ENCODE measurements at regions not wholly inside any gene's neighbourhood (a gene's known extent, or its start where the extent isn't known, plus 50 kb on each side); places are given as distances from the start of the nearest gene placed in this dataset.

DNA sequence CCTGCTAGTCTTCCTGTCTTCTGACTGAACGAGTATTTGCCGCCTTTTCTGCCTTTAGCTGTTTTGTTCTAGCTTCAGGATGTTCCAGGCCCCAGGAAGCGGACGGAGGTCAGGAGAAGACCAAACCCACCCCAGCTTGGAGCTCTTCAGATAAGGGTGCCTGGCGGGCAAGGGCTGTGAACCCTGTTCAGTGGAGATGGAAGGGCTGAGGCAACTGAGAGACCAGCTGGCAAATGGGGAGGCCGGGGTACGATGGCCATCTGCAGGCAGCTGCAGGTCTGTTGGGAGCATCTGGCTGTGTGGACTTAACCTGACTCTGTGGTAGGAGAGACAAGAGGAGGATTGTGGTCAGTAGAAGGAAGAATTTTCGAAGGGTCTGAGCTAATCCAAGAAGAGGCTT lies 95.6 kb downstream of the CHST1 start:
- no peak for TF ChIP-seq GABPA (IDR thresholded peaks at IDR 0.05; ENCODE audit: low read depth)
- TF ChIP-seq, protein P1, sequence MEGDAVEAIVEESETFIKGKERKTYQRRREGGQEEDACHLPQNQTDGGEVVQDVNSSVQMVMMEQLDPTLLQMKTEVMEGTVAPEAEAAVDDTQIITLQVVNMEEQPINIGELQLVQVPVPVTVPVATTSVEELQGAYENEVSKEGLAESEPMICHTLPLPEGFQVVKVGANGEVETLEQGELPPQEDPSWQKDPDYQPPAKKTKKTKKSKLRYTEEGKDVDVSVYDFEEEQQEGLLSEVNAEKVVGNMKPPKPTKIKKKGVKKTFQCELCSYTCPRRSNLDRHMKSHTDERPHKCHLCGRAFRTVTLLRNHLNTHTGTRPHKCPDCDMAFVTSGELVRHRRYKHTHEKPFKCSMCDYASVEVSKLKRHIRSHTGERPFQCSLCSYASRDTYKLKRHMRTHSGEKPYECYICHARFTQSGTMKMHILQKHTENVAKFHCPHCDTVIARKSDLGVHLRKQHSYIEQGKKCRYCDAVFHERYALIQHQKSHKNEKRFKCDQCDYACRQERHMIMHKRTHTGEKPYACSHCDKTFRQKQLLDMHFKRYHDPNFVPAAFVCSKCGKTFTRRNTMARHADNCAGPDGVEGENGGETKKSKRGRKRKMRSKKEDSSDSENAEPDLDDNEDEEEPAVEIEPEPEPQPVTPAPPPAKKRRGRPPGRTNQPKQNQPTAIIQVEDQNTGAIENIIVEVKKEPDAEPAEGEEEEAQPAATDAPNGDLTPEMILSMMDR (IDR thresholded peaks at IDR 0.05; ENCODE audit: insufficient read depth, low read length): no peak
- no peak for TF ChIP-seq SPI1 (IDR thresholded peaks at IDR 0.05; ENCODE audit: borderline replicate concordance, low read depth)
- TF ChIP-seq, protein P2, sequence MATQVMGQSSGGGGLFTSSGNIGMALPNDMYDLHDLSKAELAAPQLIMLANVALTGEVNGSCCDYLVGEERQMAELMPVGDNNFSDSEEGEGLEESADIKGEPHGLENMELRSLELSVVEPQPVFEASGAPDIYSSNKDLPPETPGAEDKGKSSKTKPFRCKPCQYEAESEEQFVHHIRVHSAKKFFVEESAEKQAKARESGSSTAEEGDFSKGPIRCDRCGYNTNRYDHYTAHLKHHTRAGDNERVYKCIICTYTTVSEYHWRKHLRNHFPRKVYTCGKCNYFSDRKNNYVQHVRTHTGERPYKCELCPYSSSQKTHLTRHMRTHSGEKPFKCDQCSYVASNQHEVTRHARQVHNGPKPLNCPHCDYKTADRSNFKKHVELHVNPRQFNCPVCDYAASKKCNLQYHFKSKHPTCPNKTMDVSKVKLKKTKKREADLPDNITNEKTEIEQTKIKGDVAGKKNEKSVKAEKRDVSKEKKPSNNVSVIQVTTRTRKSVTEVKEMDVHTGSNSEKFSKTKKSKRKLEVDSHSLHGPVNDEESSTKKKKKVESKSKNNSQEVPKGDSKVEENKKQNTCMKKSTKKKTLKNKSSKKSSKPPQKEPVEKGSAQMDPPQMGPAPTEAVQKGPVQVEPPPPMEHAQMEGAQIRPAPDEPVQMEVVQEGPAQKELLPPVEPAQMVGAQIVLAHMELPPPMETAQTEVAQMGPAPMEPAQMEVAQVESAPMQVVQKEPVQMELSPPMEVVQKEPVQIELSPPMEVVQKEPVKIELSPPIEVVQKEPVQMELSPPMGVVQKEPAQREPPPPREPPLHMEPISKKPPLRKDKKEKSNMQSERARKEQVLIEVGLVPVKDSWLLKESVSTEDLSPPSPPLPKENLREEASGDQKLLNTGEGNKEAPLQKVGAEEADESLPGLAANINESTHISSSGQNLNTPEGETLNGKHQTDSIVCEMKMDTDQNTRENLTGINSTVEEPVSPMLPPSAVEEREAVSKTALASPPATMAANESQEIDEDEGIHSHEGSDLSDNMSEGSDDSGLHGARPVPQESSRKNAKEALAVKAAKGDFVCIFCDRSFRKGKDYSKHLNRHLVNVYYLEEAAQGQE (IDR thresholded peaks at IDR 0.05; ENCODE audit: insufficient replicate concordance, low read depth): no peak
- TF ChIP-seq POLR2AphosphoS5 (IDR thresholded peaks at IDR 0.05; ENCODE audit: low read depth): no peak
- no peak for DNase-seq (ENCODE audit: low read depth in 1 of 2, low spot score in 1 of 2)
- Histone ChIP-seq H3K27me3 (ENCODE audit: insufficient read depth, poor library complexity, severe bottlenecking) (no peaks in the 10 kb centered on the region), H3K27ac (replicated peaks) (no peak overlapping the region), H3K4me3 (replicated peaks; ENCODE audit: insufficient read depth, low read length) (no peak overlapping the region)

DNA sequence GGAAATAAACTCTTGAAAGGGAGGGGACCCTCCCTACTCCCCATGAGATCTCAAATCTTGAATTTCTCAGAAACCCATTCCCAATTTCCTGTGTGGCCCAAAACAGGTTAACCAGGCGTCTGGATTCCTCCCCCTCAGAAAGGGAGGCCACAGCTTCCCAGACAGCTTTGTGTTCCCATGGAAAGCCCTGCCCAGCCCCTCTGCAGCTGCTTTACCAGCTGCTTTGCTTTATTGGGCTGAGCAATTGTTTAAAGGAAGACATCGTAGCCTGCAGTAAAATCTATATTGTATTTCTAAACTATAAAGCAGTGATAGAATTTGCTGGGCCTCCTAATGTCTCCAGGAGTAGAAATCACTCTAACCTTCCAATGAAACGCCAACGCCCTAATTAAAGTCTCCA lies 97.4 kb downstream of the CHST1 start:
- TF ChIP-seq GABPA (IDR thresholded peaks at IDR 0.05; ENCODE audit: low read depth) (no peak), SPI1 (IDR thresholded peaks at IDR 0.05; ENCODE audit: borderline replicate concordance, low read depth) (no peak), POLR2AphosphoS5 (IDR thresholded peaks at IDR 0.05; ENCODE audit: low read depth) (no peak)
- TF ChIP-seq, protein P2 (IDR thresholded peaks at IDR 0.05; ENCODE audit: insufficient replicate concordance, low read depth): no peak
- TF ChIP-seq, protein P1 (IDR thresholded peaks at IDR 0.05; ENCODE audit: insufficient read depth, low read length): no peak
- Histone ChIP-seq H3K27me3 (ENCODE audit: insufficient read depth, poor library complexity, severe bottlenecking) (no peaks in the 10 kb centered on the region), H3K4me3 (replicated peaks; ENCODE audit: insufficient read depth, low read length) (no peak overlapping the region), H3K27ac (replicated peaks) (no peak overlapping the region)
- DNase-seq (ENCODE audit: low read depth in 1 of 2, low spot score in 1 of 2): no peak

DNA sequence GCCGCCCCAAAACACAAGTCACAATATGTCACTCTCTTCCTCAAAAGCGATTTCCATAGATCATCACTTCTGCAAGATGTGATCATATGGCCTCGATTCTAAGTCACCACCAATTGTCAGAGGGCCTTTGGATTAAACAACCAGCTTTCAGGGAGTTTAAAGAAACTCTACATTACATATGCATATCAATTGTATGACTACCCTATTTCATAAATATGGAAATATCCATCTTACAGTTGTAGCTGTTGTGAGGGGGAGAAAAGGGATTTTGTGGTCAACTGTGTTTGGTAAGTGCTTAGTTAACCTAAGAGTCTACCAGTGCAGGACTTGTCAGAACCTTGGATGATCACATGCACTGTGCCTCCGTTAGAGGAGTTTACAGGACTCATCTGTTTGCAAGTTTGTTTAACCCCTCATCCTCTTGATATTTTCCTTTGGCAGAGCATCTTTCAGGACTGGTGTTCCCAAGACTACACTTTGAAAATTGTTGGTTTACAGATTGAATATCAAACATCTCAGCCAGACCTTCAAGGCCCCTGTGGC lies 99.9 kb downstream of the CHST1 start:
- Histone ChIP-seq H3K4me3 (replicated peaks; ENCODE audit: insufficient read depth, low read length) (no peak overlapping the region), H3K27ac (replicated peaks) (no peak overlapping the region), H3K27me3 (ENCODE audit: insufficient read depth, poor library complexity, severe bottlenecking) (no peaks in the 10 kb centered on the region)
- DNase-seq (ENCODE audit: low read depth in 1 of 2, low spot score in 1 of 2): no peak
- TF ChIP-seq, protein P2 (IDR thresholded peaks at IDR 0.05; ENCODE audit: insufficient replicate concordance, low read depth): no peak
- TF ChIP-seq GABPA (IDR thresholded peaks at IDR 0.05; ENCODE audit: low read depth) (no peak), POLR2AphosphoS5 (IDR thresholded peaks at IDR 0.05; ENCODE audit: low read depth) (no peak), SPI1 (IDR thresholded peaks at IDR 0.05; ENCODE audit: borderline replicate concordance, low read depth) (no peak)
- TF ChIP-seq, protein P1 (IDR thresholded peaks at IDR 0.05; ENCODE audit: insufficient read depth, low read length): no peak

Measured in HL-60 (cell line).